OCI-LY7 (cell line): ENCODE measurements at regions not wholly inside any gene's neighbourhood (a gene's known extent, or its start where the extent isn't known, plus 50 kb on each side); places are given as distances from the start of the nearest gene placed in this dataset.

ENCODE experiments used
- EZH2phosphoT487 ChIP-seq: fragments of 200-600 bp; sonication (generic); IDR thresholded peaks from 2 replicates; pipeline ENCODE4 v1.6.1; 2018; ENCODE audit warnings: low read depth, borderline replicate concordance, mild to moderate bottlenecking, mixed run types, antibody characterized with exemption, low read length, moderate library complexity, mixed read lengths
- TF ChIP-seq, protein P1 (sequence below): fragments of 200-600 bp; sonication (generic); conservative IDR thresholded peaks from 2 replicates; pipeline ENCODE4 v1.5.1; 2014; ENCODE audit warnings: mild to moderate bottlenecking, antibody characterized with exemption, low read length, moderate library complexity, mixed read lengths

DNA sequence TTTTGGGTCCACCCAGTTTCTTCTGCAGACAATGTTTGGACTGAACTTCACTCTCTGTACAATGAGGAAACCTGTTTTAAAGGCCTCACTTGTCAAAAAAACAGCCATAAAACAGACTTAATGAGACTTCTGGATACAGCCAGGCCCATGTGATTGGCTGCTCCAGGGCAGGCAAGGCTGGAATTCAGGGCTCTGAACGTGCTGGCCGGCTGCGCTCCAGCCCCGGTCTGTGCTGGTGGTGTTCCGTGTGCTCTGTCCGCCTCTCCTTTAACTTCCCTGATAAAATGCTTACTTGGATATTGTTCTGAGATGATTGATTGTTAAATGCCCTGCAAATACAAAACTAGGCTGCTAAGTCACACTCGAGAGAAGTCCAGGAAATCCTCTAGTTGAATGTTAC is 131.2 kb upstream of the KLF4 start:
- TF ChIP-seq, protein P1, sequence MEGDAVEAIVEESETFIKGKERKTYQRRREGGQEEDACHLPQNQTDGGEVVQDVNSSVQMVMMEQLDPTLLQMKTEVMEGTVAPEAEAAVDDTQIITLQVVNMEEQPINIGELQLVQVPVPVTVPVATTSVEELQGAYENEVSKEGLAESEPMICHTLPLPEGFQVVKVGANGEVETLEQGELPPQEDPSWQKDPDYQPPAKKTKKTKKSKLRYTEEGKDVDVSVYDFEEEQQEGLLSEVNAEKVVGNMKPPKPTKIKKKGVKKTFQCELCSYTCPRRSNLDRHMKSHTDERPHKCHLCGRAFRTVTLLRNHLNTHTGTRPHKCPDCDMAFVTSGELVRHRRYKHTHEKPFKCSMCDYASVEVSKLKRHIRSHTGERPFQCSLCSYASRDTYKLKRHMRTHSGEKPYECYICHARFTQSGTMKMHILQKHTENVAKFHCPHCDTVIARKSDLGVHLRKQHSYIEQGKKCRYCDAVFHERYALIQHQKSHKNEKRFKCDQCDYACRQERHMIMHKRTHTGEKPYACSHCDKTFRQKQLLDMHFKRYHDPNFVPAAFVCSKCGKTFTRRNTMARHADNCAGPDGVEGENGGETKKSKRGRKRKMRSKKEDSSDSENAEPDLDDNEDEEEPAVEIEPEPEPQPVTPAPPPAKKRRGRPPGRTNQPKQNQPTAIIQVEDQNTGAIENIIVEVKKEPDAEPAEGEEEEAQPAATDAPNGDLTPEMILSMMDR = no peak
- no peak for TF ChIP-seq EZH2phosphoT487
